WTC11 (cell line): ENCODE measurements at regions not wholly inside any gene's neighbourhood (a gene's known extent, or its start where the extent isn't known, plus 50 kb on each side); places are given as distances from the start of the nearest gene placed in this dataset.

Source experiments
- SMAD3 ChIP-seq: sonication (generic); formaldehyde crosslinking; IDR thresholded peaks from 2 replicates; pipeline ENCODE4 v1.8.0; 2022; ENCODE audit warnings: missing genetic modification reagents, mild to moderate bottlenecking, borderline replicate concordance

GRCh38 chrY:10686414-10686813 is 1158.7 kb downstream of the TSPY10 start (continued):
- TF ChIP-seq SMAD3 (CRISPR knock-in tag), result no peak
